GM12873 (cell line): ENCODE measurements at regions not wholly inside any gene's neighbourhood (a gene's known extent, or its start where the extent isn't known, plus 50 kb on each side); places are given as distances from the start of the nearest gene placed in this dataset.

Experiments
- TF ChIP-seq, protein P1 (sequence below): IDR thresholded peaks from 2 replicates; pipeline ENCODE4 v1.5.1; 2012; ENCODE audit warnings: low read depth, mild to moderate bottlenecking, moderate library complexity, low read length, control low read depth; ENCODE audit not compliant: insufficient read depth; ENCODE audit errors: missing control alignments

DNA sequence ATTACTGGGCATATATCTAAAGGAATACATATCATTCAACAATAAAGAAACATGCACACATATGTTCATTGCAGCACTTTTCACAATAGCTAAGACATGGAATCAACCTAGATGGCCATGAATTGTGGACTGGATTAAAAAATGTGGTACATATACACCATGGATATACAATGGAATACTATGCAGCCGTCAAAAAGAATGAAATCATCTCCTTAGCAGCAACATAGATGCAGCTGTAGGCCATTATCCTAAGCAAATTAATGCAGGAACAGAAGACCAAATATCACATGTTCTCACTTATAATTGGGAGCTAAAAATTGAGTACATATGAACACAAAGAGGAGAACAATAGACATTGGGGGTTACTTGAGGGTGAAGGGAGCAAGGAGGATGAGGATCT, 175.6 kb downstream of the POLR1F start:
- TF ChIP-seq, protein P1, sequence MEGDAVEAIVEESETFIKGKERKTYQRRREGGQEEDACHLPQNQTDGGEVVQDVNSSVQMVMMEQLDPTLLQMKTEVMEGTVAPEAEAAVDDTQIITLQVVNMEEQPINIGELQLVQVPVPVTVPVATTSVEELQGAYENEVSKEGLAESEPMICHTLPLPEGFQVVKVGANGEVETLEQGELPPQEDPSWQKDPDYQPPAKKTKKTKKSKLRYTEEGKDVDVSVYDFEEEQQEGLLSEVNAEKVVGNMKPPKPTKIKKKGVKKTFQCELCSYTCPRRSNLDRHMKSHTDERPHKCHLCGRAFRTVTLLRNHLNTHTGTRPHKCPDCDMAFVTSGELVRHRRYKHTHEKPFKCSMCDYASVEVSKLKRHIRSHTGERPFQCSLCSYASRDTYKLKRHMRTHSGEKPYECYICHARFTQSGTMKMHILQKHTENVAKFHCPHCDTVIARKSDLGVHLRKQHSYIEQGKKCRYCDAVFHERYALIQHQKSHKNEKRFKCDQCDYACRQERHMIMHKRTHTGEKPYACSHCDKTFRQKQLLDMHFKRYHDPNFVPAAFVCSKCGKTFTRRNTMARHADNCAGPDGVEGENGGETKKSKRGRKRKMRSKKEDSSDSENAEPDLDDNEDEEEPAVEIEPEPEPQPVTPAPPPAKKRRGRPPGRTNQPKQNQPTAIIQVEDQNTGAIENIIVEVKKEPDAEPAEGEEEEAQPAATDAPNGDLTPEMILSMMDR, result no peak

- TF ChIP-seq, protein P1, result no peak
These were observed 178.0 kb downstream of the POLR1F start for GRCh38 chr7:19530852-19531251.

DNA sequence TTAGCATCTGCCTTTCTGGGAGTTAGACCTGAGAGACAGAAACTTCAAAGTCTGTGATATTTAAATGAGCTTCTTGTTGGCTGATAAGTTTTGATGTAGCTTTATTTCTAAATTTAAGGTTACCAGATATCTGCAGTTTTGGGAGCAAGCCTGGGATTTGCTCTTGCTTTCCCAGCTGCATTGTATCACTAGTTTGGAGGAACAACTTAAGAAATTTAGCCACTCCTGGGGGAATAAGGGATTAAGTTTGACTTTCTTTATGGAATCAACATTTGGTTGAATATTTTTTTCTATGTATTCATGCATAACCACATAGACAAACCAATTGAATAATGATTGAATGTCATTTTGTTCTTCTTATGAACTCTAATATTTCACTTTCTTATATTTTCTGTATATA, 178.6 kb downstream of the POLR1F start:
- TF ChIP-seq, protein P1, result no peak

GRCh38 chr7:19526639-19527038, 182.2 kb downstream of the POLR1F start:
- TF ChIP-seq, protein P1, result no peak

DNA sequence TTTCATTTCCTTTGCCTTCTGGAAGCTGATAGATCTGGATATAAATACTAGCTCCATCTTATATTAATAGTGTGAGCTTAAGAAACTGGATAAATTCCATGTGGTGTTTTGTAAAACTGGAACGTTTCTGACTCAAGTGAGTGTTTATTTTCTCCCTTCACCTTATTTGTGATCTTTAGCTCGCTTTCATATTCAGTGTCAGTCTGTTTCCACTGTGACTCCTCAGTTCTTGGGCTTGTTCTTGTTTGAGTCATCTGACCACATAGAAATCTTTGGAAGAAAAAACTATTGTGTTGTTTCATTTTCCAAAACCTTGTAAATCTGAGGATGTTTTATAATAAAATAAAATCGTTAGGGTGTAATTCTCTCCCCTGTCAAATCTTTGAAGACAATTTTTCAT, 186.4 kb downstream of the POLR1F start:
- TF ChIP-seq, protein P1, result no peak

DNA sequence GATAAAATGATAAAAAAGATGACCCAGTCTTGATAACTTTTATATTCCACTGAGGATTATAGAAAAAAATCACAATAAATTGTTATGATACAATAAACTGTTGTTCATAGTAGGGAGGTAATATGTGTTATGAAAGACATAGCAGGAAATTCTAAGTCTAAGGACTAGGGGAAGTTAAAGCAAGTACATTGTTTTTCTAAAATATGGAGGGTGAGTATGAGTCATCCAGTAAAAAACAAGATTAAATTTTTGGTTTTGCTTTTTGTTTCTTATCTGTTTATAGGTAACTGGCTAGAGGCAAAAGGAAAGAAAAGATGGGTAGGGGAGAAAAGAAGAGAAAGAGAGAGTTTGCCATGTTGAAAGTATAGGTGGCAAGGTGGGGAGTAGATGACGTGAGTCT, 188.4 kb downstream of the POLR1F start:
- TF ChIP-seq, protein P1, result no peak

GRCh38 chr7:19519443-19520021, 189.3 kb downstream of the POLR1F start:
- TF ChIP-seq, protein P1, result no peak

GRCh38 chr7:19508821-19509220, 200.0 kb downstream of the POLR1F start:
- TF ChIP-seq, protein P1, result no peak
